Loucy (cell line): ENCODE measurements at regions not wholly inside any gene's neighbourhood (a gene's known extent, or its start where the extent isn't known, plus 50 kb on each side); places are given as distances from the start of the nearest gene placed in this dataset.

Experiments
- H2AFZ ChIP-seq: fragments of 200-600 bp; sonication (generic); 2 replicates; pipeline ENCODE4 v1.6.0; 2016; ENCODE audit warnings: antibody characterized with exemption, mild to moderate bottlenecking, low read length, moderate library complexity
- H3F3A ChIP-seq: fragments of 200-600 bp; 2 replicates; pipeline ENCODE4 v1.6.0; 2016; ENCODE audit warnings: antibody characterized with exemption, low read depth, mild to moderate bottlenecking
- H3K27me3 ChIP-seq: fragments of 200-600 bp; sonication (generic); 2 replicates; pipeline ENCODE4 v1.6.1; 2014; ENCODE audit warnings: low read length, mild to moderate bottlenecking; ENCODE audit not compliant: insufficient read depth, poor library complexity, severe bottlenecking
- H3K36me3 ChIP-seq: fragments of 200-600 bp; sonication (generic); 2 replicates; pipeline ENCODE4 v1.6.1; 2016; ENCODE audit warnings: low read length; ENCODE audit not compliant: insufficient read depth
- H3K4me1 ChIP-seq: fragments of 200-600 bp; sonication (generic); 2 replicates; pipeline ENCODE4 v1.5.1; 2014; ENCODE audit warnings: low read length, mild to moderate bottlenecking; ENCODE audit not compliant: insufficient read depth, poor library complexity, severe bottlenecking
- H3K4me2 ChIP-seq: fragments of 200-600 bp; sonication (generic); 2 replicates; pipeline ENCODE4 v1.6.0; 2014; ENCODE audit warnings: antibody characterized with exemption, low read length, low read depth, mild to moderate bottlenecking; ENCODE audit not compliant: poor library complexity, severe bottlenecking
- H3K4me3 ChIP-seq: fragments of 200-600 bp; sonication (generic); 2 replicates; pipeline ENCODE4 v1.5.1; 2014; ENCODE audit warnings: low read length, mild to moderate bottlenecking, mixed read lengths; ENCODE audit not compliant: poor library complexity, severe bottlenecking
- H3K79me2 ChIP-seq: fragments of 200-600 bp; sonication (generic); 2 replicates; pipeline ENCODE4 v1.6.1; 2014; ENCODE audit warnings: low read length; ENCODE audit not compliant: insufficient read depth
- H3K9ac ChIP-seq: fragments of 200-600 bp; sonication (generic); 2 replicates; pipeline ENCODE4 v1.6.0; 2014; ENCODE audit warnings: mild to moderate bottlenecking, low read depth, low read length, moderate library complexity; ENCODE audit not compliant: poor library complexity, severe bottlenecking
- H3K9me2 ChIP-seq: fragments of 200-600 bp; sonication (generic); replicated peaks from 2 replicates; pipeline ENCODE4 v1.6.1; 2016; ENCODE audit warnings: low read depth, low read length, mixed read lengths
- H3K9me3 ChIP-seq: fragments of 200-600 bp; sonication (generic); 2 replicates; pipeline ENCODE4 v1.6.1; 2014; ENCODE audit warnings: mild to moderate bottlenecking, antibody characterized with exemption, low read length, low read depth; ENCODE audit not compliant: insufficient read depth
- H4K20me1 ChIP-seq: fragments of 200-600 bp; sonication (generic); 2 replicates; pipeline ENCODE4 v1.6.0; 2014; ENCODE audit warnings: antibody characterized with exemption, low read length, mild to moderate bottlenecking; ENCODE audit not compliant: insufficient read depth, poor library complexity, severe bottlenecking
- EZH2phosphoT487 ChIP-seq: fragments of 200-600 bp; IDR thresholded peaks from 2 replicates; pipeline ENCODE4 v1.6.1; 2018; ENCODE audit warnings: antibody characterized with exemption, mild to moderate bottlenecking, moderate library complexity, borderline replicate concordance
- TF ChIP-seq, protein P1 (sequence below): fragments of 200-600 bp; sonication (generic); conservative IDR thresholded peaks from 2 replicates; pipeline ENCODE4 v1.5.1; 2014; ENCODE audit warnings: mild to moderate bottlenecking, antibody characterized with exemption, low read length

GRCh38 chr3:187902936-187903335 is 157.7 kb upstream of the BCL6 start:
- peaks cover 30% of the 10 kb centered on the region for H3K4me1 ChIP-seq
- H3K27me3 ChIP-seq: no peaks in the 10 kb centered on the region
- TF ChIP-seq EZH2phosphoT487: no peak
- TF ChIP-seq, protein P1, sequence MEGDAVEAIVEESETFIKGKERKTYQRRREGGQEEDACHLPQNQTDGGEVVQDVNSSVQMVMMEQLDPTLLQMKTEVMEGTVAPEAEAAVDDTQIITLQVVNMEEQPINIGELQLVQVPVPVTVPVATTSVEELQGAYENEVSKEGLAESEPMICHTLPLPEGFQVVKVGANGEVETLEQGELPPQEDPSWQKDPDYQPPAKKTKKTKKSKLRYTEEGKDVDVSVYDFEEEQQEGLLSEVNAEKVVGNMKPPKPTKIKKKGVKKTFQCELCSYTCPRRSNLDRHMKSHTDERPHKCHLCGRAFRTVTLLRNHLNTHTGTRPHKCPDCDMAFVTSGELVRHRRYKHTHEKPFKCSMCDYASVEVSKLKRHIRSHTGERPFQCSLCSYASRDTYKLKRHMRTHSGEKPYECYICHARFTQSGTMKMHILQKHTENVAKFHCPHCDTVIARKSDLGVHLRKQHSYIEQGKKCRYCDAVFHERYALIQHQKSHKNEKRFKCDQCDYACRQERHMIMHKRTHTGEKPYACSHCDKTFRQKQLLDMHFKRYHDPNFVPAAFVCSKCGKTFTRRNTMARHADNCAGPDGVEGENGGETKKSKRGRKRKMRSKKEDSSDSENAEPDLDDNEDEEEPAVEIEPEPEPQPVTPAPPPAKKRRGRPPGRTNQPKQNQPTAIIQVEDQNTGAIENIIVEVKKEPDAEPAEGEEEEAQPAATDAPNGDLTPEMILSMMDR: no peak
- H2AFZ ChIP-seq: no peak overlapping the region
- H3K36me3 ChIP-seq: no peaks in the 10 kb centered on the region
- no peaks in the 10 kb centered on the region for H3K9me3 ChIP-seq
- H3F3A ChIP-seq: no peaks in the 10 kb centered on the region
- H3K79me2 ChIP-seq: no peaks in the 10 kb centered on the region
- H3K4me2 ChIP-seq: no peak overlapping the region
- no peaks in the 10 kb centered on the region for H4K20me1 ChIP-seq
- no peak overlapping the region for H3K4me3 ChIP-seq
- H3K9ac ChIP-seq: no peak overlapping the region
- no peaks in the 10 kb centered on the region for H3K9me2 ChIP-seq

- TF ChIP-seq, protein P1: no peak
- no peak for TF ChIP-seq EZH2phosphoT487
- no peak overlapping the region for H2AFZ ChIP-seq
- no peaks in the 10 kb centered on the region for H3F3A ChIP-seq
- H3K79me2 ChIP-seq: no peaks in the 10 kb centered on the region
- no peaks in the 10 kb centered on the region for H4K20me1 ChIP-seq
- H3K9ac ChIP-seq: no peak overlapping the region
- H3K9me2 ChIP-seq: no peaks in the 10 kb centered on the region
- no peaks in the 10 kb centered on the region for H3K36me3 ChIP-seq
- no peaks in the 10 kb centered on the region for H3K9me3 ChIP-seq
- H3K4me3 ChIP-seq: no peak overlapping the region
- H3K4me2 ChIP-seq: no peak overlapping the region
- H3K4me1 ChIP-seq: peaks cover 30% of the 10 kb centered on the region
- H3K27me3 ChIP-seq: no peaks in the 10 kb centered on the region
These were observed 158.4 kb upstream of the BCL6 start for GRCh38 chr3:187903697-187904096.

DNA sequence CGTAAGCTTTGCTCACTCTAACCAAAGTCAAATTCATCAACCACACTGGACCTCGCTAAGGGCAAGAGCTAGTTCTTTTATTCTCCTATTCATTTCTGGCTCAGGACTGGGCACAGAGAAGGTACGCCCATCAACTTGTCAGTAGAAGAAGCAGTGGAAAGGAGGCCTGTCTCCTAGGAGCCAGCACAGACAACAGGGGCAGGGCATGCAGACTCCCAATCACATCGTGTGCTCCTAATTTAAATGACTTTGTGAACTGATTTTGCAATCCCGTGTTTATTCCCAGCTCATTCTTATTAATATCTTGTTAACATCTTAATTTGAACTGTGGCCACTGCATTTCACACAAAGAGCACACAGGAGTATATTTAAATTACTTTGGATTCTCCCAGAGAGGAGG is 161.1 kb upstream of the BCL6 start:
- no peaks in the 10 kb centered on the region for H3K79me2 ChIP-seq
- no peaks in the 10 kb centered on the region for H3K9me2 ChIP-seq
- peaks cover 21% of the 10 kb centered on the region for H3K4me1 ChIP-seq
- H3K27me3 ChIP-seq: no peaks in the 10 kb centered on the region
- H3F3A ChIP-seq: no peaks in the 10 kb centered on the region
- H3K9ac ChIP-seq: no peak overlapping the region
- TF ChIP-seq, protein P1: no peak
- TF ChIP-seq EZH2phosphoT487: no peak
- no peaks in the 10 kb centered on the region for H4K20me1 ChIP-seq
- H3K9me3 ChIP-seq: no peaks in the 10 kb centered on the region
- no peaks in the 10 kb centered on the region for H3K36me3 ChIP-seq
- H2AFZ ChIP-seq: no peak overlapping the region
- H3K4me2 ChIP-seq: no peak overlapping the region
- H3K4me3 ChIP-seq: no peak overlapping the region
